Panc1 (cell line): ENCODE measurements at regions not wholly inside any gene's neighbourhood (a gene's known extent, or its start where the extent isn't known, plus 50 kb on each side); places are given as distances from the start of the nearest gene placed in this dataset.

ENCODE experiments used
- ATAC-seq: fragments of 200-7000 bp; cut with Tn5 transposase; 2 replicates; pipeline ENCODE4 v1.9.1; 2020; ENCODE audit warnings: mild to moderate bottlenecking, moderate library complexity
- BruUV-seq: library from RNA; stranded (reverse); fragments of 400-500 nt; replicated peaks from 2 replicates; lab custom pipeline; 2021; lab: Mats Ljungman, UMichigan
- CTCF ChIA-PET: fragments of 300-600 bp; sonication (Branson Sonifier 250); formaldehyde crosslinking; loops from one replicate; lab custom pipeline; 2022; ENCODE audit warnings: antibody characterized with exemption; lab: Charles Lee
- POLR2A ChIA-PET: fragments of 300-600 bp; sonication (Branson Sonifier 250); formaldehyde crosslinking; loops from one replicate; lab custom pipeline; 2022; ENCODE audit warnings: antibody characterized with exemption; lab: Charles Lee
- DNase-seq: peaks from one replicate; pipeline ENCODE4 v3.0.0-alpha.2; 2010; ENCODE audit warnings: low read depth, low spot score
- H3K27ac ChIP-seq: 2 replicates; pipeline ENCODE4 v1.5.1; 2011; ENCODE audit warnings: mild to moderate bottlenecking, low read length, inconsistent platforms
- H3K27me3 ChIP-seq: fragments of 200-500 bp; sonication (Bioruptor generic); 2 replicates; pipeline ENCODE4 v1.6.0; 2014; ENCODE audit warnings: low read length, inconsistent platforms; ENCODE audit not compliant: control insufficient read depth, insufficient read depth
- H3K36me3 ChIP-seq: fragments of 200-500 bp; sonication (Bioruptor generic); 2 replicates; pipeline ENCODE4 v1.5.1; 2014; ENCODE audit warnings: inconsistent platforms, mild to moderate bottlenecking, low read length, moderate library complexity; ENCODE audit not compliant: control insufficient read depth, insufficient read depth
- H3K4me1 ChIP-seq: 2 replicates; pipeline ENCODE4 v1.5.1; 2011; ENCODE audit warnings: inconsistent platforms, mild to moderate bottlenecking, low read length, moderate library complexity; ENCODE audit not compliant: control insufficient read depth, insufficient read depth
- H3K4me3 ChIP-seq, 2 experiments: 2 replicates each; pipeline ENCODE4 v1.5.1; 2011 to 2012; ENCODE audit warnings: low read depth in 2 of 2, low read length in 2 of 2, mild to moderate bottlenecking in 2 of 2, inconsistent platforms in 1 of 2, moderate library complexity in 1 of 2
- H3K9me3 ChIP-seq: fragments of 200-500 bp; sonication (Bioruptor generic); 2 replicates; pipeline ENCODE4 v1.5.1; 2014; ENCODE audit warnings: low read depth, mild to moderate bottlenecking, inconsistent platforms, low read length, moderate library complexity; ENCODE audit not compliant: control insufficient read depth, insufficient read depth
- POLR2AphosphoS5 ChIP-seq: IDR thresholded peaks from 2 replicates; pipeline ENCODE4 v1.6.1; 2012; ENCODE audit warnings: mild to moderate bottlenecking, low read depth, low read length, moderate library complexity
- SIN3A ChIP-seq: IDR thresholded peaks from 2 replicates; pipeline ENCODE4 v1.6.1; 2012; ENCODE audit warnings: low read depth, mild to moderate bottlenecking, low read length, moderate library complexity, borderline replicate concordance; ENCODE audit not compliant: insufficient read depth
- TCF7L2 ChIP-seq: IDR thresholded peaks from 2 replicates; pipeline ENCODE4 v1.6.1; 2011; ENCODE audit warnings: mild to moderate bottlenecking, low read depth, low read length, inconsistent platforms
- in situ Hi-C: cut with HindIII; loops from 2 replicates; pipeline ENCODE4 v1.10.0; 2016; ENCODE audit warnings: low sequenced_read_pairs, low pct_unique_long_range_greater_than_20kb
- intact Hi-C: fragments of 100-400 bp; cut with micrococcal nuclease; formaldehyde crosslinking; loops from one replicate; pipeline ENCODE4 v1.10.0; 2022; ENCODE audit not compliant: unreplicated experiment
- TF ChIP-seq, protein P1 (sequence below): fragments of 450-650 bp; IDR thresholded peaks from 2 replicates; pipeline ENCODE4 v1.5.1; 2017; ENCODE audit warnings: mild to moderate bottlenecking
- TF ChIP-seq, protein P2 (sequence below), 2 experiments: IDR thresholded peaks; 2 replicates each; pipeline ENCODE4 v1.6.1; 2011 to 2012; ENCODE audit warnings: low read depth in 2 of 2, control low read depth in 1 of 2, low read length in 1 of 2, mild to moderate bottlenecking in 1 of 2, moderate library complexity in 1 of 2; ENCODE audit not compliant: insufficient read depth in 1 of 2

DNA sequence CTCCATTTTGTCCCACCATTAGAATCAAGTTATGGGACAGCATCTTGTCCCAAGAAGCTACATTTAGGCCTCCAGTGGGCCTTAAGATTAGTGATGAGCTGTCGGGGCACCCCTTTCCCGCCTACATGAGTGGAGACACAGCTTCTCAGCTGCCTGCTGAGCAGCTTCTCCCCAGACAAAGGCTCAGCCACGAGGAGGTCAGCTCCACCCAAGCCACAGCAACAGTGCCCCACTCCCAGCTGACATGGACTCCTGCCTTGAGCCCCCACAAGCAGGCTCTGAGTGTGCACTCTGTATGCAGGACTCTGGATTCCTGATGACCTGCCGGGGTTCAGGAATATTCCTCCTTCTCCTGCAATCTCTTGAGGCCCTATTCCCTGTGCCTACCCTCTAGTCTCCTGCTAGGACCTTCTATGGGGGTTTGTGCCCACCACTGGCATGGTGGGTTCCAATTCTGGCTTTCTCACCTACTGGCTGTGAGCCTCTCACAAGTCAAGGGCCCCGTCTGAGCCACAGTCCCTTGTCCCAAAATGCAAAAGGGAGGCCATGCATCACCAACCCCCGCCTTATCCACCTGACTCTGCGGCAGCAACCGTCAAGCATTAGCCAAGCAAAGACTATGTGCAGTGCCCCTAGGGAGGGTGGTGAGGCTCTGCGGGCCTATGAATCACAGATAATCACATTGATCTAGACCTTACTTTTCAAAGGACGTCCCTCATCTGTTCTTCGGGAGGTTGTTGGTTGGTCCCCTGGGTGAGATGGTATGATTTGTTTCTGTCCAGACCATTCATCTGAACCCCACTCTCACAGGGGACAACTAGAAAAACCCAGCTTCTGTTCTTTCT, 269.1 kb downstream of the MED10 start:
- intact Hi-C loops (no loop called here), in situ Hi-C loops (no loop called here)
- Histone ChIP-seq H3K4me3 (no peak overlapping the region), H3K27ac (no peak overlapping the region), H3K4me1 (no peaks in the 10 kb centered on the region), H3K27me3 (no peaks in the 10 kb centered on the region), H3K36me3 (no peaks in the 10 kb centered on the region), H3K9me3 (no peaks in the 10 kb centered on the region)
- no TSS peak for BruUV-seq
- CTCF ChIA-PET: no interaction called here
- DNase-seq (no peak), ATAC-seq (no peak)
- POLR2A ChIA-PET: no interaction called here
- no peak for TF ChIP-seq POLR2AphosphoS5
- no peak for TF ChIP-seq SIN3A
- TF ChIP-seq, protein P1, sequence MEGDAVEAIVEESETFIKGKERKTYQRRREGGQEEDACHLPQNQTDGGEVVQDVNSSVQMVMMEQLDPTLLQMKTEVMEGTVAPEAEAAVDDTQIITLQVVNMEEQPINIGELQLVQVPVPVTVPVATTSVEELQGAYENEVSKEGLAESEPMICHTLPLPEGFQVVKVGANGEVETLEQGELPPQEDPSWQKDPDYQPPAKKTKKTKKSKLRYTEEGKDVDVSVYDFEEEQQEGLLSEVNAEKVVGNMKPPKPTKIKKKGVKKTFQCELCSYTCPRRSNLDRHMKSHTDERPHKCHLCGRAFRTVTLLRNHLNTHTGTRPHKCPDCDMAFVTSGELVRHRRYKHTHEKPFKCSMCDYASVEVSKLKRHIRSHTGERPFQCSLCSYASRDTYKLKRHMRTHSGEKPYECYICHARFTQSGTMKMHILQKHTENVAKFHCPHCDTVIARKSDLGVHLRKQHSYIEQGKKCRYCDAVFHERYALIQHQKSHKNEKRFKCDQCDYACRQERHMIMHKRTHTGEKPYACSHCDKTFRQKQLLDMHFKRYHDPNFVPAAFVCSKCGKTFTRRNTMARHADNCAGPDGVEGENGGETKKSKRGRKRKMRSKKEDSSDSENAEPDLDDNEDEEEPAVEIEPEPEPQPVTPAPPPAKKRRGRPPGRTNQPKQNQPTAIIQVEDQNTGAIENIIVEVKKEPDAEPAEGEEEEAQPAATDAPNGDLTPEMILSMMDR: no peak
- no peak for TF ChIP-seq TCF7L2
- TF ChIP-seq, protein P2, sequence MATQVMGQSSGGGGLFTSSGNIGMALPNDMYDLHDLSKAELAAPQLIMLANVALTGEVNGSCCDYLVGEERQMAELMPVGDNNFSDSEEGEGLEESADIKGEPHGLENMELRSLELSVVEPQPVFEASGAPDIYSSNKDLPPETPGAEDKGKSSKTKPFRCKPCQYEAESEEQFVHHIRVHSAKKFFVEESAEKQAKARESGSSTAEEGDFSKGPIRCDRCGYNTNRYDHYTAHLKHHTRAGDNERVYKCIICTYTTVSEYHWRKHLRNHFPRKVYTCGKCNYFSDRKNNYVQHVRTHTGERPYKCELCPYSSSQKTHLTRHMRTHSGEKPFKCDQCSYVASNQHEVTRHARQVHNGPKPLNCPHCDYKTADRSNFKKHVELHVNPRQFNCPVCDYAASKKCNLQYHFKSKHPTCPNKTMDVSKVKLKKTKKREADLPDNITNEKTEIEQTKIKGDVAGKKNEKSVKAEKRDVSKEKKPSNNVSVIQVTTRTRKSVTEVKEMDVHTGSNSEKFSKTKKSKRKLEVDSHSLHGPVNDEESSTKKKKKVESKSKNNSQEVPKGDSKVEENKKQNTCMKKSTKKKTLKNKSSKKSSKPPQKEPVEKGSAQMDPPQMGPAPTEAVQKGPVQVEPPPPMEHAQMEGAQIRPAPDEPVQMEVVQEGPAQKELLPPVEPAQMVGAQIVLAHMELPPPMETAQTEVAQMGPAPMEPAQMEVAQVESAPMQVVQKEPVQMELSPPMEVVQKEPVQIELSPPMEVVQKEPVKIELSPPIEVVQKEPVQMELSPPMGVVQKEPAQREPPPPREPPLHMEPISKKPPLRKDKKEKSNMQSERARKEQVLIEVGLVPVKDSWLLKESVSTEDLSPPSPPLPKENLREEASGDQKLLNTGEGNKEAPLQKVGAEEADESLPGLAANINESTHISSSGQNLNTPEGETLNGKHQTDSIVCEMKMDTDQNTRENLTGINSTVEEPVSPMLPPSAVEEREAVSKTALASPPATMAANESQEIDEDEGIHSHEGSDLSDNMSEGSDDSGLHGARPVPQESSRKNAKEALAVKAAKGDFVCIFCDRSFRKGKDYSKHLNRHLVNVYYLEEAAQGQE (IDR thresholded peaks at IDR 0.05; ENCODE audit: insufficient read depth in 1 of 2, low read depth in 2 of 2, low read length in 1 of 2): no peak

DNA sequence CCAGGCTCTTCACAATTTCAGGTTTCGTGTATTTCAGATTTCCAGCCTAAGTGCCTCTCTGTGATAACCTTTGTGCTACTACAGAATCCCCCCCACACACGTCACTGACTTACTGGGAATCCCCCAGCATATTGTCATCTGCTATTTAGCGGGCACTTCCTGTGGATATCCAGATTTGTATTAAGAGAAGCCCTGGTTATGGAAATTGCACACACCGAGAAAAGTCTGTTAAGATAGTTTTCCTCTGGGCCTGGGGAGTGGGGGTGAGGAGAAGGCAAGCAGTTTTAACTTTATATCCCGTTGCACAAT, 269.9 kb downstream of the MED10 start:
- no peak overlapping the region for H3K4me3 ChIP-seq
- H3K4me1 ChIP-seq: no peaks in the 10 kb centered on the region
- no peaks in the 10 kb centered on the region for H3K27me3 ChIP-seq
- BruUV-seq: no TSS peak
- H3K27ac ChIP-seq: no peak overlapping the region
- DNase-seq: no peak
- no peaks in the 10 kb centered on the region for H3K36me3 ChIP-seq
- no peaks in the 10 kb centered on the region for H3K9me3 ChIP-seq
- in situ Hi-C loops: no loop called here
- TF ChIP-seq, protein P1: no peak
- TF ChIP-seq, protein P2 (IDR thresholded peaks at IDR 0.05; ENCODE audit: insufficient read depth in 1 of 2, low read depth in 2 of 2, low read length in 1 of 2): no peak
- TF ChIP-seq SIN3A: no peak
- no peak for TF ChIP-seq TCF7L2
- no peak for TF ChIP-seq POLR2AphosphoS5
- intact Hi-C loops: no loop called here
- ChIA-PET CTCF (no interaction called here), POLR2A (no interaction called here)
- ATAC-seq: no peak
